ENCODE measurements at regions not wholly inside any gene's neighbourhood (a gene's known extent, or its start where the extent isn't known, plus 50 kb on each side); places are given as distances from the start of the nearest gene placed in this dataset.
A peak's percentile ranks its signal among the peaks of the same experiment; 100 is the strongest.

DNA sequence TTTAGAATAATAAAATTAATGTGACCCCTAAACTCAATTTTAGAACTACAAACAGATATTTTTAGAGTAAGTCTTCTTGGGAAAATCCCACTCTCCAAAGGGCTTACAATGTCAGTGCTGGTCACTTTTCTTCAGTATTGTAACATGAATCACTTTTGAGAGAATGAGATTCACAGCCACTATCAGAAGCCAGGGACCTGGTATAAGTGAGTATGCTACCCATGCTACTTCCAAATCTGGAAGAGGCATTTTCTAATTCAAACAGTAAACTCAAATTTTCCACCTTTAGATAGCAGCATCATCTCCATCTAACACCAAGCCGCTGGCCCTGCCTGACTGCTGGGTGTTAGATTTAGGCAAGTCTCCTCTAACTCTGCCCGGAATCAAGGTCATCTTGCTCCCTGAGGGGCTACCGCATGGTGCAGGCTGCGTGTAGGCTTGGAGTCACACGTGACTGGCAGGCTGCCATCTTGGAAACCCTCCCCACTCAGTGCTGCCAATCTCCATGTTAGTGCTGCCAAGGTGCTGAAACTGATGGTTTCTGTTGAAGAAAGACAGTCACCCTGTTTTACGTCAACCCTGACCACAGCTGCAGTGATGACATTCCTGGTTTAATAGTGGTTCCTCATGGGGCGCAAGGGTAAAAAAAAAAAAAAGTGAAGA is 882.9 kb upstream of the B3GALT2 start:
- TF ChIP-seq, protein P1, sequence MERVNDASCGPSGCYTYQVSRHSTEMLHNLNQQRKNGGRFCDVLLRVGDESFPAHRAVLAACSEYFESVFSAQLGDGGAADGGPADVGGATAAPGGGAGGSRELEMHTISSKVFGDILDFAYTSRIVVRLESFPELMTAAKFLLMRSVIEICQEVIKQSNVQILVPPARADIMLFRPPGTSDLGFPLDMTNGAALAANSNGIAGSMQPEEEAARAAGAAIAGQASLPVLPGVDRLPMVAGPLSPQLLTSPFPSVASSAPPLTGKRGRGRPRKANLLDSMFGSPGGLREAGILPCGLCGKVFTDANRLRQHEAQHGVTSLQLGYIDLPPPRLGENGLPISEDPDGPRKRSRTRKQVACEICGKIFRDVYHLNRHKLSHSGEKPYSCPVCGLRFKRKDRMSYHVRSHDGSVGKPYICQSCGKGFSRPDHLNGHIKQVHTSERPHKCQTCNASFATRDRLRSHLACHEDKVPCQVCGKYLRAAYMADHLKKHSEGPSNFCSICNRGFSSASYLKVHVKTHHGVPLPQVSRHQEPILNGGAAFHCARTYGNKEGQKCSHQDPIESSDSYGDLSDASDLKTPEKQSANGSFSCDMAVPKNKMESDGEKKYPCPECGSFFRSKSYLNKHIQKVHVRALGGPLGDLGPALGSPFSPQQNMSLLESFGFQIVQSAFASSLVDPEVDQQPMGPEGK (CRISPR knock-in tag; IDR thresholded peaks at IDR 0.05; ENCODE audit: borderline replicate concordance): no peak
- TF ChIP-seq ZFP3 (CRISPR knock-in tag; IDR thresholded peaks at IDR 0.05) (no peak), ZFP30 (CRISPR knock-in tag; IDR thresholded peaks at IDR 0.05) (no peak), ARNTL (CRISPR knock-in tag; IDR thresholded peaks at IDR 0.05; ENCODE audit: borderline replicate concordance, low read depth) (no peak), CSDC2 (CRISPR knock-in tag; IDR thresholded peaks at IDR 0.05) (no peak), ZNF8 (CRISPR knock-in tag; IDR thresholded peaks at IDR 0.05) (no peak), OSR1 (CRISPR knock-in tag; IDR thresholded peaks at IDR 0.05) (no peak), ZNF70 (CRISPR knock-in tag; IDR thresholded peaks at IDR 0.05) (no peak), ESRRG (CRISPR knock-in tag; IDR thresholded peaks at IDR 0.05) (no peak), PPARA (CRISPR knock-in tag; IDR thresholded peaks at IDR 0.05; ENCODE audit: borderline replicate concordance) (no peak), ZNF565 (CRISPR knock-in tag; conservative IDR thresholded peaks at IDR 0.05; ENCODE audit: low read depth) (no peak), RARB (CRISPR knock-in tag; IDR thresholded peaks at IDR 0.05) (peak; percentile 90; the same call in 1 of the 2 replicates)
- TF ChIP-seq, protein P2, sequence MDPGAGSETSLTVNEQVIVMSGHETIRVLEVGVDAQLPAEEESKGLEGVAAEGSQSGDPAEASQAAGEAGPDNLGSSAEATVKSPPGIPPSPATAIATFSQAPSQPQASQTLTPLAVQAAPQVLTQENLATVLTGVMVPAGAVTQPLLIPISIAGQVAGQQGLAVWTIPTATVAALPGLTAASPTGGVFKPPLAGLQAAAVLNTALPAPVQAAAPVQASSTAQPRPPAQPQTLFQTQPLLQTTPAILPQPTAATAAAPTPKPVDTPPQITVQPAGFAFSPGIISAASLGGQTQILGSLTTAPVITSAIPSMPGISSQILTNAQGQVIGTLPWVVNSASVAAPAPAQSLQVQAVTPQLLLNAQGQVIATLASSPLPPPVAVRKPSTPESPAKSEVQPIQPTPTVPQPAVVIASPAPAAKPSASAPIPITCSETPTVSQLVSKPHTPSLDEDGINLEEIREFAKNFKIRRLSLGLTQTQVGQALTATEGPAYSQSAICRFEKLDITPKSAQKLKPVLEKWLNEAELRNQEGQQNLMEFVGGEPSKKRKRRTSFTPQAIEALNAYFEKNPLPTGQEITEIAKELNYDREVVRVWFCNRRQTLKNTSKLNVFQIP (CRISPR knock-in tag; IDR thresholded peaks at IDR 0.05; ENCODE audit: borderline replicate concordance, low read depth): no peak
- TF ChIP-seq, protein P3, sequence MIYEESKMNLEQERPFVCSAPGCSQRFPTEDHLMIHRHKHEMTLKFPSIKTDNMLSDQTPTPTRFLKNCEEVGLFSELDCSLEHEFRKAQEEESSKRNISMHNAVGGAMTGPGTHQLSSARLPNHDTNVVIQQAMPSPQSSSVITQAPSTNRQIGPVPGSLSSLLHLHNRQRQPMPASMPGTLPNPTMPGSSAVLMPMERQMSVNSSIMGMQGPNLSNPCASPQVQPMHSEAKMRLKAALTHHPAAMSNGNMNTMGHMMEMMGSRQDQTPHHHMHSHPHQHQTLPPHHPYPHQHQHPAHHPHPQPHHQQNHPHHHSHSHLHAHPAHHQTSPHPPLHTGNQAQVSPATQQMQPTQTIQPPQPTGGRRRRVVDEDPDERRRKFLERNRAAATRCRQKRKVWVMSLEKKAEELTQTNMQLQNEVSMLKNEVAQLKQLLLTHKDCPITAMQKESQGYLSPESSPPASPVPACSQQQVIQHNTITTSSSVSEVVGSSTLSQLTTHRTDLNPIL (CRISPR knock-in tag; IDR thresholded peaks at IDR 0.05; ENCODE audit: low read depth): no peak
